A549 (cell line): ENCODE measurements at regions not wholly inside any gene's neighbourhood (a gene's known extent, or its start where the extent isn't known, plus 50 kb on each side); places are given as distances from the start of the nearest gene placed in this dataset.

Source experiments
- ATAC-seq, 2 experiments: fragments of 200-7000 bp in 1 of 2; fragments of >200 bp in 1 of 2; cut with Nextera tagmentation in 1 of 2; cut with Tn5 transposase in 1 of 2; 3 replicates each; pipeline versions ENCODE4 v1.8.0 to v1.9.1; 2018 to 2020; ENCODE audit warnings: mild to moderate bottlenecking in 1 of 2, moderate library complexity in 1 of 2
- CTCF ChIA-PET: fragments of 300-600 bp; sonication (Branson Sonifier 250); formaldehyde crosslinking; extraction: SDS; loops from one replicate; lab custom pipeline; 2021; ENCODE audit warnings: antibody characterized with exemption, inconsistent platforms; lab: Yijun Ruan, JAX
- POLR2A ChIA-PET: fragments of 350-600 bp; formaldehyde crosslinking; extraction: SDS; loops from one replicate; lab custom pipeline; 2021; ENCODE audit warnings: antibody characterized with exemption, inconsistent platforms; lab: Yijun Ruan, JAX
- DNase-seq, 2 experiments: peaks; one replicate each; pipeline versions ENCODE4 v3.0.0 to v3.0.0-alpha.2; 2011 to 2016; ENCODE audit warnings: low read depth in 1 of 2, low spot score in 1 of 2
- FAIRE-seq: peaks from 2 replicates; lab custom pipeline; 2011; peaks lifted over from hg19 to GRCh38; lab: Jason Lieb, UNC
- H3K27ac ChIP-seq, 2 experiments: fragments of >200 bp; sonication (Bioruptor Twin); formaldehyde crosslinking; 3 replicates each; pipeline ENCODE4 v1.5.1; 2016 to 2017
- H3K4me1 ChIP-seq: fragments of >200 bp; sonication (Bioruptor Twin); formaldehyde crosslinking; 3 replicates; pipeline ENCODE4 v1.6.1; 2016
- H3K4me2 ChIP-seq: fragments of >200 bp; sonication (Bioruptor Twin); formaldehyde crosslinking; 3 replicates; pipeline ENCODE4 v1.6.1; 2016
- H3K4me3 ChIP-seq: fragments of >200 bp; sonication (Bioruptor Twin); formaldehyde crosslinking; 3 replicates; pipeline ENCODE4 v1.5.1; 2016
- H3K9me3 ChIP-seq: fragments of >200 bp; sonication (Bioruptor Twin); formaldehyde crosslinking; 3 replicates; pipeline ENCODE4 v1.6.1; 2016
- ATOH8 ChIP-seq: fragments of 250-450 bp; sonication (Bioruptor Pico); IDR thresholded peaks from 2 replicates; pipeline ENCODE4 v1.5.0; 2020; ENCODE audit warnings: low read depth, mild to moderate bottlenecking, moderate library complexity
- BHLHE40 ChIP-seq: IDR thresholded peaks from 2 replicates; pipeline ENCODE4 v1.6.1; 2012; ENCODE audit warnings: low read depth, low read length, inconsistent platforms
- EHF ChIP-seq: fragments of 250-450 bp; sonication (Bioruptor Pico); IDR thresholded peaks from 2 replicates; pipeline ENCODE4 v1.5.0; 2020; ENCODE audit warnings: mild to moderate bottlenecking
- EHMT2 ChIP-seq: fragments of 200-600 bp; sonication (generic); IDR thresholded peaks from 2 replicates; pipeline ENCODE4 v1.6.1; 2016; ENCODE audit warnings: antibody characterized with exemption, low read depth, mild to moderate bottlenecking, moderate library complexity
- ELK1 ChIP-seq: fragments of 150-350 bp; IDR thresholded peaks from 2 replicates; pipeline ENCODE4 v1.6.1; 2014; ENCODE audit warnings: low read depth, mild to moderate bottlenecking, low read length
- EP300 ChIP-seq, 2 experiments: fragments of >200 bp; sonication (Bioruptor Twin); formaldehyde crosslinking; IDR thresholded peaks; 2 replicates in 1 of 2; 3 replicates in 1 of 2; pipeline ENCODE4 v1.6.1; 2016 to 2017
- FOSL2 ChIP-seq, 2 experiments: fragments of 450-650 bp in 1 of 2; fragments of >200 bp in 1 of 2; sonication (Bioruptor Twin) in 1 of 2; formaldehyde crosslinking; IDR thresholded peaks; 2 replicates each; pipeline versions ENCODE4 v1.5.0 to v1.6.1; 2016 to 2020; ENCODE audit warnings: mild to moderate bottlenecking in 1 of 2, moderate library complexity in 1 of 2
- HES2 ChIP-seq: fragments of >200 bp; sonication (Bioruptor Twin); formaldehyde crosslinking; IDR thresholded peaks from 2 replicates; pipeline ENCODE4 v1.6.1; 2016
- MYC ChIP-seq: IDR thresholded peaks from 2 replicates; pipeline ENCODE4 v1.6.1; 2012; ENCODE audit warnings: mild to moderate bottlenecking, inconsistent platforms, low read length, improper control_type of control experiment, borderline replicate concordance
- NFE2L2 ChIP-seq: fragments of 150-350 bp; conservative IDR thresholded peaks from 2 replicates; pipeline ENCODE4 v1.6.1; 2014; ENCODE audit warnings: low read length
- PHF8 ChIP-seq: fragments of 200-600 bp; sonication (generic); IDR thresholded peaks from 2 replicates; pipeline ENCODE4 v1.6.1; 2016; ENCODE audit warnings: low read depth, mild to moderate bottlenecking, antibody characterized with exemption, moderate library complexity, borderline replicate concordance
- RAD21 ChIP-seq, 2 experiments: fragments of >200 bp in 1 of 2; sonication (Bioruptor Twin) in 1 of 2; formaldehyde crosslinking in 1 of 2; IDR thresholded peaks in 1 of 2; conservative IDR thresholded peaks in 1 of 2; 2 replicates in 1 of 2; 3 replicates in 1 of 2; pipeline ENCODE4 v1.6.1; 2012 to 2018; ENCODE audit warnings: inconsistent platforms in 1 of 2
- REST ChIP-seq: fragments of 200-600 bp; sonication (generic); IDR thresholded peaks from 2 replicates; pipeline ENCODE4 v1.6.1; 2016; ENCODE audit warnings: antibody characterized with exemption, mild to moderate bottlenecking, moderate library complexity
- USF2 ChIP-seq: fragments of 450-650 bp; IDR thresholded peaks from 2 replicates; pipeline ENCODE4 v1.6.1; 2014; ENCODE audit warnings: antibody characterized with exemption
- ZSCAN20 ChIP-seq: fragments of 250-450 bp; sonication (Bioruptor Pico); IDR thresholded peaks from 2 replicates; pipeline ENCODE4 v1.8.0; 2022; ENCODE audit warnings: mild to moderate bottlenecking, moderate library complexity
- WGBS: methylation state at CpG from one replicate; pipeline ENCODE4 v1.1.6; 2017; ENCODE audit errors: missing lambda C conversion rate; 5-methylcytosine and 5-hydroxymethylcytosine counted together

- no peak overlapping the region for H3K4me2 ChIP-seq
- H3K27ac ChIP-seq, result no peak overlapping the region
- TF ChIP-seq MYC (no peak), ZSCAN20 (CRISPR knock-in tag) (no peak), BHLHE40 (no peak), REST (no peak), FOSL2 (IDR thresholded peaks at IDR 0.05) (no peak), FOSL2 (CRISPR knock-in tag; IDR thresholded peaks at IDR 0.05) (no peak), EHMT2 (no peak), USF2 (no peak), ELK1 (no peak), ATOH8 (no peak), HES2 (no peak)
- ATAC-seq (no peak), DNase-seq (no peak), FAIRE-seq (no peak)
- CTCF ChIA-PET, result interaction anchor here (1.1 kb wide), 1 partner anchor 56 kb away, joined by 4 read pairs; no protein-coding TSS in a partner anchor
- WGBS, result 87% methylated on average over 2 of the region's 2 CpGs
- no peaks in the 10 kb centered on the region for H3K4me1 ChIP-seq
- H3K9me3 ChIP-seq, result no peaks in the 10 kb centered on the region
- POLR2A ChIA-PET, result no interaction called here
- no peak overlapping the region for H3K4me3 ChIP-seq
Observed at GRCh38 chr3:182562274-182562673, 231.0 kb upstream of the ATP11B start.

GRCh38 chr3:182565916-182566796 lies 227.1 kb upstream of the ATP11B start:
- CTCF ChIA-PET, result interaction anchor here (0.6 kb wide), 1 partner anchor 156 kb away, joined by 3 read pairs; no protein-coding TSS in a partner anchor
- POLR2A ChIA-PET, result no interaction called here
- ATAC-seq (no peak), DNase-seq (no peak), FAIRE-seq (no peak)
- TF ChIP-seq REST (no peak), RAD21 (conservative IDR thresholded peaks at IDR 0.05 in 1 of 2, IDR thresholded peaks at IDR 0.05 in 1 of 2) (no peak), EHF (no peak), NFE2L2 (no peak), EP300 (IDR thresholded peaks at IDR 0.05) (no peak), PHF8 (no peak)
- Histone ChIP-seq H3K9me3 (no peaks in the 10 kb centered on the region), H3K27ac (no peak overlapping the region), H3K4me2 (no peak overlapping the region), H3K4me3 (no peak overlapping the region), H3K4me1 (no peaks in the 10 kb centered on the region)
- 35% methylated on average over 6 of the region's 6 CpGs for WGBS
